ENCODE measurements at regions not wholly inside any gene's neighbourhood (a gene's known extent, or its start where the extent isn't known, plus 50 kb on each side); places are given as distances from the start of the nearest gene placed in this dataset.

DNA sequence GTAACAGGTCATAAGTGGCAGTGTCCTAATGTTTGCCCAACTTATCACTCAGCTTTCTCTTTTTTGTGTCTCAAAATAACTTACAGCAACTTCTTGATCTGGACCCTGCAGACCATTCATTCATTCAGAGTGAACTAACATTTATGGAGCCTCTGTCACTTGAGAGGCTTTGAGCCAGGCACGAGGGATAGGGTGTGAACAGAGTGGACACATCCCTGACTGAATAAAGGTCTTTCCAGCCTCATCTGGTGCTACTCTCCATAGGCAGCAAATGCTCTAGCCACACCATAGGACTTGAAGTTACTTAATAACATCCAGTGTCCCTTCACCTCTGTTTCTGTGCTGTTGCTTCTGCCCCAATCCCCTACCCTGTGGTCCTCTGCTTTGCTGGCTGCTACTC is 212.1 kb upstream of the FBN2 start:
- Histone ChIP-seq H3K27me3 (ENCODE audit: control insufficient read depth, insufficient read depth, low read length) (peaks cover 4% of the 10 kb centered on the region), H3K4ac (ENCODE audit: low read depth, low read length) (no peak overlapping the region), H2AK9ac (replicated peaks; ENCODE audit: low read depth, low read length, poor library complexity) (no peak overlapping the region), H3K9me3 (ENCODE audit: control insufficient read depth, insufficient read depth, low read length) (no peaks in the 10 kb centered on the region), H4K20me1 (ENCODE audit: insufficient read depth, low read length) (no peaks in the 10 kb centered on the region), H3K4me2 (ENCODE audit: low read depth, low read length) (no peak overlapping the region), H2BK5ac (ENCODE audit: low read depth, low read length, poor library complexity, severe bottlenecking) (no peak overlapping the region), H3K27ac (ENCODE audit: insufficient read depth, low read length) (no peak overlapping the region), H3K18ac (ENCODE audit: low read depth, low read length) (no peak overlapping the region), H4K8ac (ENCODE audit: low read depth in 2 of 2, low read length in 2 of 2) (no peak overlapping the region), H2BK15ac (ENCODE audit: low read depth, low read length) (no peak overlapping the region), H4K5ac (ENCODE audit: low read depth, low read length) (no peak overlapping the region), H2BK120ac (ENCODE audit: low read depth, low read length) (no peak overlapping the region), H3K14ac (replicated peaks; ENCODE audit: low read depth, low read length) (no peak overlapping the region), H3K4me1 (ENCODE audit: control insufficient read depth, insufficient read depth, low read length) (no peaks in the 10 kb centered on the region; the same call in 1 of the 2 replicates), H3K79me1 (ENCODE audit: low read depth in 1 of 2, low read length in 2 of 2) (no peaks in the 10 kb centered on the region), H4K91ac (ENCODE audit: insufficient read depth, low read depth, low read length) (no peak overlapping the region), H3K23ac (ENCODE audit: low read depth, low read length) (no peak overlapping the region; the same call in 1 of the 2 replicates), H3K9ac (ENCODE audit: low read depth, low read length) (no peak overlapping the region), H2AFZ (replicated peaks; ENCODE audit: low read length, poor library complexity) (no peak overlapping the region), H2AK5ac (ENCODE audit: low read depth, low read length) (no peak overlapping the region), H3K9me1 (ENCODE audit: insufficient read depth, low read length) (peaks cover 3% of the 10 kb centered on the region; the same call in 1 of the 2 replicates), H3K36me3 (ENCODE audit: control insufficient read depth, insufficient read depth, low read length) (no peaks in the 10 kb centered on the region), H2BK20ac (ENCODE audit: low read depth, low read length) (no peak overlapping the region), H3K56ac (ENCODE audit: extremely low read depth, insufficient read depth, low read length) (no peak overlapping the region), H3K4me3 (ENCODE audit: insufficient read depth, low read depth, low read length) (no peak overlapping the region)
- no TSS peak for BruUV-seq (replicated peaks)
- DNase-seq (no peak), ATAC-seq (ENCODE audit: low read depth) (no peak; the same call in 1 of the 2 replicates)
- CTCF ChIA-PET, result no interaction called here
- TF ChIP-seq RCOR1 (IDR thresholded peaks at IDR 0.05; ENCODE audit: insufficient replicate concordance, low read length) (no peak), MAFK (IDR thresholded peaks at IDR 0.05; ENCODE audit: low read depth, low read length) (no peak), RAD21 (IDR thresholded peaks at IDR 0.05; ENCODE audit: low read length) (no peak), ELK1 (IDR thresholded peaks at IDR 0.05; ENCODE audit: borderline replicate concordance, low read depth, low read length) (no peak), CHD1 (IDR thresholded peaks at IDR 0.05; ENCODE audit: low read depth, low read length) (no peak), RFX5 (IDR thresholded peaks at IDR 0.05; ENCODE audit: low read depth, low read length) (no peak), FOS (IDR thresholded peaks at IDR 0.05; ENCODE audit: low read depth, low read length) (no peak), MAZ (IDR thresholded peaks at IDR 0.05; ENCODE audit: borderline replicate concordance, low read depth, low read length) (no peak), NFE2L2 (IDR thresholded peaks at IDR 0.05; ENCODE audit: low read depth, low read length) (no peak), BHLHE40 (IDR thresholded peaks at IDR 0.05; ENCODE audit: low read depth, low read length) (no peak), CEBPB (IDR thresholded peaks at IDR 0.05; ENCODE audit: low read depth, low read length) (no peak), MXI1 (IDR thresholded peaks at IDR 0.05; ENCODE audit: borderline replicate concordance, low read depth, low read length) (no peak), SMC3 (IDR thresholded peaks at IDR 0.05; ENCODE audit: low read depth, low read length) (no peak), POLR2A (IDR thresholded peaks at IDR 0.05; ENCODE audit: low read depth, low read length) (no peak)
- TF ChIP-seq, protein P1, sequence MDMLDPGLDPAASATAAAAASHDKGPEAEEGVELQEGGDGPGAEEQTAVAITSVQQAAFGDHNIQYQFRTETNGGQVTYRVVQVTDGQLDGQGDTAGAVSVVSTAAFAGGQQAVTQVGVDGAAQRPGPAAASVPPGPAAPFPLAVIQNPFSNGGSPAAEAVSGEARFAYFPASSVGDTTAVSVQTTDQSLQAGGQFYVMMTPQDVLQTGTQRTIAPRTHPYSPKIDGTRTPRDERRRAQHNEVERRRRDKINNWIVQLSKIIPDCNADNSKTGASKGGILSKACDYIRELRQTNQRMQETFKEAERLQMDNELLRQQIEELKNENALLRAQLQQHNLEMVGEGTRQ (IDR thresholded peaks at IDR 0.05; ENCODE audit: low read depth, low read length), result no peak
- TF ChIP-seq, protein P2, sequence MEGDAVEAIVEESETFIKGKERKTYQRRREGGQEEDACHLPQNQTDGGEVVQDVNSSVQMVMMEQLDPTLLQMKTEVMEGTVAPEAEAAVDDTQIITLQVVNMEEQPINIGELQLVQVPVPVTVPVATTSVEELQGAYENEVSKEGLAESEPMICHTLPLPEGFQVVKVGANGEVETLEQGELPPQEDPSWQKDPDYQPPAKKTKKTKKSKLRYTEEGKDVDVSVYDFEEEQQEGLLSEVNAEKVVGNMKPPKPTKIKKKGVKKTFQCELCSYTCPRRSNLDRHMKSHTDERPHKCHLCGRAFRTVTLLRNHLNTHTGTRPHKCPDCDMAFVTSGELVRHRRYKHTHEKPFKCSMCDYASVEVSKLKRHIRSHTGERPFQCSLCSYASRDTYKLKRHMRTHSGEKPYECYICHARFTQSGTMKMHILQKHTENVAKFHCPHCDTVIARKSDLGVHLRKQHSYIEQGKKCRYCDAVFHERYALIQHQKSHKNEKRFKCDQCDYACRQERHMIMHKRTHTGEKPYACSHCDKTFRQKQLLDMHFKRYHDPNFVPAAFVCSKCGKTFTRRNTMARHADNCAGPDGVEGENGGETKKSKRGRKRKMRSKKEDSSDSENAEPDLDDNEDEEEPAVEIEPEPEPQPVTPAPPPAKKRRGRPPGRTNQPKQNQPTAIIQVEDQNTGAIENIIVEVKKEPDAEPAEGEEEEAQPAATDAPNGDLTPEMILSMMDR (conservative IDR thresholded peaks at IDR 0.05; ENCODE audit: low read depth, low read length), result no peak
- intact Hi-C loops (cut with micrococcal nuclease) (no loop called here), dilution Hi-C loops (cut with HindIII; ENCODE audit: low sequenced_read_pairs, unreplicated experiment) (no loop called here), in situ Hi-C loops (cut with MboI; ENCODE audit: low sequenced_read_pairs) (no loop called here)
- no CpG with 5 or more reads among the region's 1 CpG for WGBS, 2 experiments (ENCODE audit: extremely low coverage in 2 of 2, insufficient read length in 1 of 2)
- POLR2A ChIA-PET (ENCODE audit: unreplicated experiment), result no interaction called here
